ENCODE measurements at regions not wholly inside any gene's neighbourhood (a gene's known extent, or its start where the extent isn't known, plus 50 kb on each side); places are given as distances from the start of the nearest gene placed in this dataset.

DNA sequence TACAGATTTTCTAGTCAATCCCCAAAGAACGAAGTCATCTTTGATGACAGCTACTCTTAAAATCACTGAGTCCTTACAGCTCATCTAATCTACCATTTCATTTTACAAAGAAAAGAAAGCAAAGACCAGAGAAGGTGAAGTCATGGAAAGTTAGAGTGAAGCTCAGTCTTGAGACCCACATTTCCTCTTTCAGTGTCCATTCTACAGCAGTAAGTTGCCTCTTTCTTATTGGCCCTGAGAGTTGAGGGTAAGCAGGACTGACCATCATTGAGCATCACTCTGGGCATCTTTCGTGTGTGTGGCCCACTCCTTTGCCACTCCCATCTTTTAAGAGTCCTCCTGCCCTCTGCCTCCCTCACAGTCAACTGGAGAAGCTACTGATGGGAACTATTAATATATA lies 251.8 kb upstream of the NR4A3 start:
- Histone ChIP-seq H3K79me1 (ENCODE audit: low read depth, low read length) (no peaks in the 10 kb centered on the region), H3K23ac (ENCODE audit: insufficient read length) (no peak overlapping the region), H3K9ac (replicated peaks in 1 of 4; ENCODE audit: extremely low read depth in 1 of 4, low read depth in 3 of 4, low read length in 3 of 4) (no peak overlapping the region), H3K36me3 (ENCODE audit: control insufficient read depth in 2 of 4, insufficient read depth in 4 of 4, low read length in 3 of 4) (no peaks in the 10 kb centered on the region), H3K79me2 (ENCODE audit: control insufficient read depth in 1 of 2, insufficient read depth in 2 of 2, low read length in 2 of 2) (no peaks in the 10 kb centered on the region), H3K18ac (ENCODE audit: extremely low read depth, low read length) (no peak overlapping the region), H4K5ac (ENCODE audit: insufficient read length, low read depth, low read length) (no peak overlapping the region), H4K91ac (replicated peaks; ENCODE audit: insufficient read length, low read length) (no peak overlapping the region), H4K20me1 (replicated peaks in 1 of 2; ENCODE audit: control insufficient read depth in 1 of 2, insufficient read depth in 2 of 2, low read length in 2 of 2) (no peaks in the 10 kb centered on the region), H2BK15ac (ENCODE audit: low read length) (no peak overlapping the region), H2AK5ac (ENCODE audit: low read depth, low read length) (no peak overlapping the region), H2BK20ac (ENCODE audit: low read length) (no peak overlapping the region), H3K4me1 (replicated peaks in 1 of 4; ENCODE audit: control insufficient read depth in 3 of 4, insufficient read depth in 4 of 4, low read length in 3 of 4) (no peaks in the 10 kb centered on the region), H3K4me2 (ENCODE audit: insufficient read depth in 1 of 2, low read depth in 2 of 2, low read length in 2 of 2) (no peak overlapping the region), H3K9me3 (ENCODE audit: insufficient read depth in 2 of 2, low read depth in 1 of 2, low read length in 1 of 2) (no peaks in the 10 kb centered on the region), H4K8ac (ENCODE audit: extremely low read depth, insufficient read depth, low read length) (no peak overlapping the region), H2BK12ac (ENCODE audit: low read depth, low read length) (no peak overlapping the region), H2BK5ac (ENCODE audit: low read depth, low read length) (no peak overlapping the region), H3K14ac (ENCODE audit: insufficient read length) (no peak overlapping the region), H3K27ac (ENCODE audit: low read depth, low read length) (no peak overlapping the region), H3K23me2 (ENCODE audit: low read depth, low read length) (no peaks in the 10 kb centered on the region; the same call in 1 of the 2 replicates), H3K4ac (replicated peaks; ENCODE audit: insufficient read length, low read depth, low read length) (no peak overlapping the region), H3K27me3 (replicated peaks in 1 of 4; ENCODE audit: control insufficient read depth in 3 of 4, extremely low read depth in 1 of 4, insufficient read depth in 3 of 4, low read length in 3 of 4) (no peaks in the 10 kb centered on the region), H3K4me3 (ENCODE audit: extremely low read depth in 1 of 4, insufficient read depth in 2 of 4, low read depth in 3 of 4, low read length in 4 of 4) (no peak overlapping the region), H3K56ac (replicated peaks; ENCODE audit: insufficient read length, low read depth, low read length) (no peak overlapping the region), H2BK120ac (replicated peaks; ENCODE audit: low read depth, low read length) (no peak overlapping the region), H2AFZ (ENCODE audit: low read length) (no peak overlapping the region)
- CTCF ChIA-PET (ENCODE audit: partially characterized antibody): no interaction called here
- no peak for FAIRE-seq
- 94% methylated on average over 2 of the region's 2 CpGs; no CpG with 5 or more reads in 1 of the 2 experiments for WGBS, 2 experiments (ENCODE audit: extremely low coverage in 1 of 2, insufficient coverage in 1 of 2, insufficient read length in 1 of 2, insufficient replicate concordance in 2 of 2, low coverage in 1 of 2, low lambda C conversion rate in 2 of 2, missing lambda C conversion rate in 1 of 2)
- no peak for DNase-seq (ENCODE audit: low read depth in 1 of 2, low spot score in 2 of 2)
- POLR2A ChIA-PET (ENCODE audit: partially characterized antibody): no interaction called here
- TF ChIP-seq FOSL1 (IDR thresholded peaks at IDR 0.05; ENCODE audit: insufficient read depth, low read depth, low read length) (no peak), GTF2F1 (IDR thresholded peaks at IDR 0.05; ENCODE audit: borderline replicate concordance, low read depth, low read length) (no peak), TCF12 (IDR thresholded peaks at IDR 0.05; ENCODE audit: low read depth, low read length) (no peak), SP4 (IDR thresholded peaks at IDR 0.05; ENCODE audit: low read length) (no peak), NRF1 (IDR thresholded peaks at IDR 0.05; ENCODE audit: low read depth, low read length) (no peak), EP300 (IDR thresholded peaks at IDR 0.05; ENCODE audit: borderline replicate concordance in 1 of 2, low read depth in 2 of 2, low read length in 2 of 2) (no peak), JUN (IDR thresholded peaks at IDR 0.05; ENCODE audit: low read depth, low read length) (no peak), TBP (IDR thresholded peaks at IDR 0.05; ENCODE audit: low read depth, low read length) (no peak), ASH2L (IDR thresholded peaks at IDR 0.05; ENCODE audit: low read length) (no peak), ATF3 (IDR thresholded peaks at IDR 0.05; ENCODE audit: insufficient read depth, low read depth, low read length) (no peak), SRF (IDR thresholded peaks at IDR 0.05; ENCODE audit: low read depth, low read length) (no peak), BCL11A (IDR thresholded peaks at IDR 0.05; ENCODE audit: low read depth in 2 of 2, low read length in 2 of 2) (no peak), GABPA (IDR thresholded peaks at IDR 0.05; ENCODE audit: borderline replicate concordance, insufficient read depth, low read length) (no peak), CEBPB (IDR thresholded peaks at IDR 0.05; ENCODE audit: low read depth, low read length) (no peak)
- TF ChIP-seq, protein P1, sequence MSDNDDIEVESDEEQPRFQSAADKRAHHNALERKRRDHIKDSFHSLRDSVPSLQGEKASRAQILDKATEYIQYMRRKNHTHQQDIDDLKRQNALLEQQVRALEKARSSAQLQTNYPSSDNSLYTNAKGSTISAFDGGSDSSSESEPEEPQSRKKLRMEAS (IDR thresholded peaks at IDR 0.05): no peak
